HG02884 (cell line): ENCODE measurements at regions not wholly inside any gene's neighbourhood (a gene's known extent, or its start where the extent isn't known, plus 50 kb on each side); places are given as distances from the start of the nearest gene placed in this dataset.

Source experiments
- ATAC-seq: cut with Tn5 transposase; IDR thresholded peaks from one replicate; pipeline ENCODE4 v1.9.1; 2021; ENCODE audit warnings: mild to moderate bottlenecking, moderate library complexity; ENCODE audit not compliant: unreplicated experiment

GRCh38 chr1:69410893-69411292 lies 156.8 kb upstream of the LRRC7 start:
- no peak for ATAC-seq

- no peak for ATAC-seq
Observed at GRCh38 chr1:69411617-69412016, 156.1 kb upstream of the LRRC7 start.

- no peak for ATAC-seq
Observed at GRCh38 chr1:69413129-69413528, 154.6 kb upstream of the LRRC7 start.

GRCh38 chr1:69414574-69414973 lies 153.1 kb upstream of the LRRC7 start:
- no peak for ATAC-seq

GRCh38 chr1:69421286-69421685 lies 146.4 kb upstream of the LRRC7 start:
- no peak for ATAC-seq

GRCh38 chr1:69425871-69426270 lies 141.9 kb upstream of the LRRC7 start:
- no peak for ATAC-seq

- no peak for ATAC-seq
Observed at GRCh38 chr1:69426401-69426800, 141.3 kb upstream of the LRRC7 start.

GRCh38 chr1:69433073-69433472 lies 134.6 kb upstream of the LRRC7 start:
- no peak for ATAC-seq

- no peak for ATAC-seq
Observed at GRCh38 chr1:69436151-69436550, 131.6 kb upstream of the LRRC7 start.

GRCh38 chr1:69438056-69438795 lies 129.5 kb upstream of the LRRC7 start:
- ATAC-seq, result no peak

GRCh38 chr1:69441496-69441895 lies 126.2 kb upstream of the LRRC7 start:
- no peak for ATAC-seq

GRCh38 chr1:69451196-69451595 lies 116.5 kb upstream of the LRRC7 start:
- ATAC-seq, result no peak

- ATAC-seq, result no peak
Observed at GRCh38 chr1:69455718-69456117, 112.0 kb upstream of the LRRC7 start.

- ATAC-seq, result no peak
Observed at GRCh38 chr1:69459244-69459643, 108.5 kb upstream of the LRRC7 start.

- ATAC-seq, result no peak
Observed at GRCh38 chr1:69475021-69475420, 92.7 kb upstream of the LRRC7 start.

- no peak for ATAC-seq
Observed at GRCh38 chr1:69479734-69480133, 88.0 kb upstream of the LRRC7 start.

- no peak for ATAC-seq
Observed at GRCh38 chr1:69483246-69483645, 84.5 kb upstream of the LRRC7 start.

- no peak for ATAC-seq
Observed at GRCh38 chr1:69485616-69486015, 82.1 kb upstream of the LRRC7 start.

- ATAC-seq, result no peak
Observed at GRCh38 chr1:69491416-69491815, 76.3 kb upstream of the LRRC7 start.

- no peak for ATAC-seq
Observed at GRCh38 chr1:69492286-69492685, 75.4 kb upstream of the LRRC7 start.

- ATAC-seq, result no peak
Observed at GRCh38 chr1:69494221-69494620, 73.5 kb upstream of the LRRC7 start.

- no peak for ATAC-seq
Observed at GRCh38 chr1:69497441-69498221, 70.1 kb upstream of the LRRC7 start.
